ENCODE measurements at regions not wholly inside any gene's neighbourhood (a gene's known extent, or its start where the extent isn't known, plus 50 kb on each side); places are given as distances from the start of the nearest gene placed in this dataset.

DNA sequence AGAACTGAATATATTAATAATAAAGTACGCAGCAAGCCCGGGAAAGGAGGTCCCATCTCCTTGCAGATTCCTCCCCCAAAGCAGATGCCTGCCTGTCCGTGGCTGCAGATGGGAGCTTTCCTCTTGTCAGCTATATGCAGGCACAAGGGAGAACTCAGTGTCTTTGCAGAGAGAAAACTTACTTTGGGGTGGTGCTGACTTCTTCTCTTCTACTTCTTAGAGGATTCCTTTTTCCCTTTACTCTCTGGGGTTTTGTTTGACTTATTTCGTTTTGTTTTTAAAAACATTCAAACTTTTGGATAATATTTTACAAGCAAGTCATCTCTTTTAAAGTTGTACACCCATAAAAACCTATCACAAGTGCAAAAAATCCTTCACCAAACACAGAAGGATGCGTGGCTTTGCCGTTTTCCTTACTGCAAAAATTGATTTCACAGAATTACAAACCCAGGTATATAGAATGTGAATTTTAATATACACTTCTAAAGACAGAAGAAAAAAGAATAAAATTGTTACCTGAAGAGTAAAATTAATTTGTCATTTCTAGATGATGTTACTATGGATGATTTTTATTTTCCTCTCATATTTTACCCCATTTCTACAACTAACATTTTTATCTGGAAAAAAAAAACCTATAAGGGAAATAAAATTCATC, 65.3 kb upstream of the IGF1R start:
- H3K4me3 ChIP-seq (ENCODE audit: low read depth, low read length): no peak overlapping the region

DNA sequence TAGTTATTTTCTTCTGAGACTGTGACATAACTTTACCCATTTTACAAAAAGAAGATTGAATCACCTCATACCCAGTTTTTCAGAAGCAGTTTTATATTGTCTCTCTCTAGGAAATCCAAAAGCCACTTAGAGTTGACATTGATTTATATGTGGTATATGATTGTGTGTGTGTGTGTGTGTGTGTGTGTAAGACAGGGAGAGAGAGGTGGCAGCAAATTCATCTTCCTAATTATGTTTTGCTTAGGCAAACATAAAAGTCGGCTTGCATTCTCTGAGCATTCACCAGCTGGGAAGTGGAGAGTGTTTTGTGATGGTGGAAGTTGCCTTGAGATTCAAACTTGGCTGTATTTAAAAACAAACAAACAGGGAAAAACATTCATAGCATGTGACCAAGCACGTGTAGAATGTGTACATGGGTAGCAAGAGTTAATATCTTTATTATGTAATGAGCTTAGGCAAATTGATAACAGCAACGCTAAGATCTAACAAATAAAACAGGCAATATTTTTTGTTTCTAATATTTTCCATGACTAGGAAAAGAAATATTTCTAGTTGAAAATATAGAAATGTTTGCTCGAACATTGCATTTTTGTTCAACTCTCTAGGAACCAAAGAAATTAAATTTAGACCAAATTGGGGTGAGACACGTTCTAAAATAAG, 64.4 kb upstream of the IGF1R start:
- H3K4me3 ChIP-seq (ENCODE audit: low read depth, low read length): no peak overlapping the region

- H3K4me3 ChIP-seq (ENCODE audit: low read depth, low read length): no peak overlapping the region
Observed at GRCh38 chr15:98586066-98586465, 62.3 kb upstream of the IGF1R start.

DNA sequence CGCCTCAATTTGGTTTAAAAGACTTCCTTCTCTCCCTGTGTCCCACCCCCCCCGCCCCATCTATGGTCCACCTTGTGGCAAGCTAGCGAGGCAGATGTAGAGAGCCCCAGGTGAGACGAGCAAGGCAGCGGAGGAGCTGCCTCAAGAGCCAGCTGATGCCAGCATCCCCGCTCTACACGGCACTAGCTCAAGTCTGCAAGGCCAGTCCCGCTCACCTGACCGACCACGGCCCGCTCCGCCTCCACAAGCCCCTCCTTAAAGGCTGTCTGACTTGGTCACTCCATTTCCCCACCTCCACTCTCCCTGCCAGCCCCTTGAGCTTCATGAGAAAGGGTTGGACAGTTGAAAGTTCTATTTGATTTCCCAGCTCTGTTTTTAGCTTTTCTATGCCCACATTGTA, 56.2 kb upstream of the IGF1R start:
- H3K4me3 ChIP-seq (ENCODE audit: low read depth, low read length): no peak overlapping the region

DNA sequence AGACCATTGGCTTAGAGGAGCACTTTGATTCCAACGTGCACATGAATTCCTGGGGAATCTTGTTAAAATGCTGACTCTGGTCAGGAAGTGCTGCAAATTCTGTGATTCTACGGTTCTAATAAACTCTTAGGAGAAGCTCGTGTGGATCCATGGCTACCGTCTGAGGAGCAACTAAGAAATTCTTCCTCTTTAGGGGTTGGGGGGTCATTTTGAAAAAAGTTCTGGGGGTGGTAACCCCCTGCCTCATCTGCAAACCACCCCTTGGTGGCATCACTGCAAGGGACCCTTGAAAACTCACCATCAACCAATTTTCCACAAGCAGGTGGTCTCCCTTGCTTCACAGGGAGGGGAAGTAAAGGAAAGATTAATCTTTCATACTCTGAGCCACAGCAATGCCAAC, 52.2 kb upstream of the IGF1R start:
- no peak overlapping the region for H3K4me3 ChIP-seq (ENCODE audit: low read depth, low read length)

DNA sequence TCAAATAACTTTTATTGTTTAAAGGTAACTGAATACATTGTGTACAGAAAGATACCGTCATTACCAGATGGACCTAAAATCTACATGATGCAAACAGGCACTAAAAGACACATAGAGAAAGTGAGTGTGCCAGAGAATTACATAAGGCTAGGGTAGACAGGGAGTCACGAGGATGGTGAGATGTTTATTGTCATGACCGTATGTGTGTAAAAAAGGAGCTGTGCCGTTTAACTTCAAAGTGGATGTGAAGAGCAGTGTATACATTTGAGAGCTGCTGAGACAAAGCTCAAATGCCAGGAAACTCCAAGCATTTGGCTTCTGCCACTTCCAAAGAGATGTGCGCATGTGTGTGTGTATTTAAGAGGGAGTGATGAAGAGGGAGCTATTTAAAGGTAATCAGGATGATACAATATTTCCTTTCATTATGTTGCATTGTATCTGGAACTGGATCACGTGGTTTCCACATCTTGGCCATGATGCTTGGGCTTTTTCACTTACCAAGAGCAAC, 51.4 kb upstream of the IGF1R start:
- no peak overlapping the region for H3K4me3 ChIP-seq (ENCODE audit: low read depth, low read length)

GRCh38 chr15:98597666-98598065, 50.7 kb upstream of the IGF1R start:
- no peak overlapping the region for H3K4me3 ChIP-seq (ENCODE audit: low read depth, low read length)
